ENCODE measurements at regions not wholly inside any gene's neighbourhood (a gene's known extent, or its start where the extent isn't known, plus 50 kb on each side); places are given as distances from the start of the nearest gene placed in this dataset.
"Not testable (repeated sequence)": the region's sequence is repeated elsewhere in the genome, so short reads cannot be mapped to it uniquely, and the experiment has no call there.

DNA sequence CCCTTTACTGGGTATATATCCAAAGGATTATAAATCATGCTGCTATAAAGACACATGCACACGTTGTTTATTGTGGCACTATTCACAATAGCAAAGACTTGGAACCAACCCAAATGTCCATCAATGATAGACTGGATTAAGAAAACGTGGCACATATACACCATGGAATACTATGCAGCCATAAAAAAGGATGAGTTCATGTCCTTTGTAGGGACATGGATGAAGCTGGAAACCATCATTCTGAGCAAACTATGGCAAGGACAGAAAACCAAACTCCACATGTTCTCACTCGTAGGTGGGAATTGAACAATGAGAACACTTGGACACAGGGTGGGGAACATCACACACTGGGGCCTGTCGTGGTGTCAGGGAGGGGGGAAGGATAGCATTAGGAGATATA is 59.2 kb downstream of the CXorf49B start:
- ATAC-seq; H3K4me3 ChIP-seq (ENCODE audit: low read depth in 2 of 2, low read length in 2 of 2); H3K36me3 ChIP-seq (ENCODE audit: control insufficient read depth, insufficient read depth, low read length); H3K4me1 ChIP-seq (ENCODE audit: control insufficient read depth, insufficient read depth, low read length); H3K27ac ChIP-seq (ENCODE audit: low read length); H3K9me3 ChIP-seq (ENCODE audit: control insufficient read depth, insufficient read depth, low read depth, low read length); DNase-seq (ENCODE audit: low read depth, low spot score); in situ Hi-C loops (cut with HindIII; ENCODE audit: low pct_unique_long_range_greater_than_20kb, low sequenced_read_pairs); H3K27me3 ChIP-seq (ENCODE audit: control insufficient read depth, insufficient read depth, low read length); CTCF ChIA-PET; BruUV-seq (replicated peaks); POLR2A ChIA-PET; intact Hi-C loops (cut with micrococcal nuclease; ENCODE audit: unreplicated experiment): not testable (repeated sequence)

GRCh38 chrX:71823391-71824057 is 60.4 kb downstream of the CXorf49B start:
- CTCF ChIA-PET = no interaction called here
- ATAC-seq (no peak), DNase-seq (ENCODE audit: low read depth, low spot score) (no peak)
- TF ChIP-seq TCF7L2 (IDR thresholded peaks at IDR 0.05; ENCODE audit: low read depth, low read length) (no peak), REST (IDR thresholded peaks at IDR 0.05; ENCODE audit: insufficient read depth in 1 of 2, low read depth in 2 of 2, low read length in 1 of 2) (no peak), SIN3A (IDR thresholded peaks at IDR 0.05; ENCODE audit: borderline replicate concordance, insufficient read depth, low read depth, low read length) (no peak), POLR2AphosphoS5 (IDR thresholded peaks at IDR 0.05; ENCODE audit: low read depth, low read length) (no peak)
- TF ChIP-seq, protein P1, sequence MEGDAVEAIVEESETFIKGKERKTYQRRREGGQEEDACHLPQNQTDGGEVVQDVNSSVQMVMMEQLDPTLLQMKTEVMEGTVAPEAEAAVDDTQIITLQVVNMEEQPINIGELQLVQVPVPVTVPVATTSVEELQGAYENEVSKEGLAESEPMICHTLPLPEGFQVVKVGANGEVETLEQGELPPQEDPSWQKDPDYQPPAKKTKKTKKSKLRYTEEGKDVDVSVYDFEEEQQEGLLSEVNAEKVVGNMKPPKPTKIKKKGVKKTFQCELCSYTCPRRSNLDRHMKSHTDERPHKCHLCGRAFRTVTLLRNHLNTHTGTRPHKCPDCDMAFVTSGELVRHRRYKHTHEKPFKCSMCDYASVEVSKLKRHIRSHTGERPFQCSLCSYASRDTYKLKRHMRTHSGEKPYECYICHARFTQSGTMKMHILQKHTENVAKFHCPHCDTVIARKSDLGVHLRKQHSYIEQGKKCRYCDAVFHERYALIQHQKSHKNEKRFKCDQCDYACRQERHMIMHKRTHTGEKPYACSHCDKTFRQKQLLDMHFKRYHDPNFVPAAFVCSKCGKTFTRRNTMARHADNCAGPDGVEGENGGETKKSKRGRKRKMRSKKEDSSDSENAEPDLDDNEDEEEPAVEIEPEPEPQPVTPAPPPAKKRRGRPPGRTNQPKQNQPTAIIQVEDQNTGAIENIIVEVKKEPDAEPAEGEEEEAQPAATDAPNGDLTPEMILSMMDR (IDR thresholded peaks at IDR 0.05) = no peak
- H3K4me3 ChIP-seq (ENCODE audit: low read depth in 2 of 2, low read length in 2 of 2) = no peak overlapping the region
- H3K4me1 ChIP-seq (ENCODE audit: control insufficient read depth, insufficient read depth, low read length) = no peaks in the 10 kb centered on the region
- no TSS peak for BruUV-seq (replicated peaks)
- in situ Hi-C loops (cut with HindIII; ENCODE audit: low pct_unique_long_range_greater_than_20kb, low sequenced_read_pairs) (no loop called here), intact Hi-C loops (cut with micrococcal nuclease; ENCODE audit: unreplicated experiment) (no loop called here)
- H3K27me3 ChIP-seq (ENCODE audit: control insufficient read depth, insufficient read depth, low read length) = no peaks in the 10 kb centered on the region
- POLR2A ChIA-PET = no interaction called here
- H3K36me3 ChIP-seq (ENCODE audit: control insufficient read depth, insufficient read depth, low read length) = no peaks in the 10 kb centered on the region
- no peak overlapping the region for H3K27ac ChIP-seq (ENCODE audit: low read length)
- no peaks in the 10 kb centered on the region for H3K9me3 ChIP-seq (ENCODE audit: control insufficient read depth, insufficient read depth, low read depth, low read length)

DNA sequence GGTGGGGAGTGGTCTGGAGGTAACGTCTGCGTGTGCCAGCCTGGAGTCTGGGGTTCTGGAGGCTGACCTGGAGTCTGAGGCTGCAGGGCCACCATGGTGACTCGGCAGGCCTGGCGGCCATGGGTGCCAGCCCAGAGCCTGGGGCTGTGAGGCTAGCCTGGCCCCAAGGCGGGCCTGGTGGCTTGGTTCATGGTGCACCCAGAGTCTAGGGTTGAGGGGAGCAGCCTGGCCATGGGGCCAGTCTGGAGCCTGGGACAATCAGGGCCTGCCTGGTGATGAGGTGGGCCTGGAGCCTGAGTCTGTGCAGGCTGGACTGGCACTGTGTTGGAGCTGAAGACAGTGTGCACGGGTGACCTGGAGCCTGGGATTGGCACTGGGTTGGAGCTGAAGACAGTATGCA is 64.9 kb downstream of the CXorf49B start:
- Histone ChIP-seq H3K27me3 (ENCODE audit: control insufficient read depth, insufficient read depth, low read length) (no peaks in the 10 kb centered on the region), H3K4me1 (ENCODE audit: control insufficient read depth, insufficient read depth, low read length) (no peaks in the 10 kb centered on the region), H3K4me3 (ENCODE audit: low read depth in 2 of 2, low read length in 2 of 2) (no peak overlapping the region), H3K36me3 (ENCODE audit: control insufficient read depth, insufficient read depth, low read length) (no peaks in the 10 kb centered on the region), H3K27ac (ENCODE audit: low read length) (no peak overlapping the region), H3K9me3 (ENCODE audit: control insufficient read depth, insufficient read depth, low read depth, low read length) (no peaks in the 10 kb centered on the region)
- ChIA-PET POLR2A (no interaction called here), CTCF (no interaction called here)
- in situ Hi-C loops (cut with HindIII; ENCODE audit: low pct_unique_long_range_greater_than_20kb, low sequenced_read_pairs) (no loop called here), intact Hi-C loops (cut with micrococcal nuclease; ENCODE audit: unreplicated experiment) (no loop called here)
- ATAC-seq (no peak), DNase-seq (ENCODE audit: low read depth, low spot score) (no peak)
- TF ChIP-seq POLR2AphosphoS5 (IDR thresholded peaks at IDR 0.05; ENCODE audit: low read depth, low read length) (no peak), TCF7L2 (IDR thresholded peaks at IDR 0.05; ENCODE audit: low read depth, low read length) (no peak), REST (IDR thresholded peaks at IDR 0.05; ENCODE audit: insufficient read depth in 1 of 2, low read depth in 2 of 2, low read length in 1 of 2) (no peak), SIN3A (IDR thresholded peaks at IDR 0.05; ENCODE audit: borderline replicate concordance, insufficient read depth, low read depth, low read length) (no peak)
- TF ChIP-seq, protein P1 (IDR thresholded peaks at IDR 0.05) = no peak
- BruUV-seq (replicated peaks) = no TSS peak
